GM12892 (cell line): ENCODE measurements at regions not wholly inside any gene's neighbourhood (a gene's known extent, or its start where the extent isn't known, plus 50 kb on each side); places are given as distances from the start of the nearest gene placed in this dataset.
A peak's percentile ranks its signal among the peaks of the same experiment; 100 is the strongest.

Experiments used
- DNase-seq: peaks from one replicate; pipeline ENCODE4 v3.0.0; 2011; ENCODE audit not compliant: insufficient read length
- FAIRE-seq: peaks from 2 replicates; lab custom pipeline; 2011; peaks lifted over from hg19 to GRCh38; lab: Jason Lieb, UNC
- POLR2A ChIP-seq: IDR thresholded peaks from 2 replicates; pipeline ENCODE4 v1.6.1; 2011; ENCODE audit warnings: low read depth, low read length, control low read depth
- POLR2AphosphoS5 ChIP-seq: IDR thresholded peaks from 2 replicates; pipeline ENCODE4 v1.6.1; 2011; ENCODE audit warnings: low read depth, low read length, control low read depth
- TAF1 ChIP-seq: IDR thresholded peaks from 2 replicates; pipeline ENCODE4 v1.6.1; 2011; ENCODE audit warnings: low read depth, mild to moderate bottlenecking, control low read depth, low read length, borderline replicate concordance

- no peak for TF ChIP-seq TAF1
- no peak for TF ChIP-seq POLR2A
- TF ChIP-seq POLR2AphosphoS5, result no peak
- no peak for DNase-seq
- FAIRE-seq, result peak; percentile 54
Observed at GRCh38 chr13:50511877-50512341, 331.6 kb downstream of the DLEU7 start.

- TF ChIP-seq POLR2A (no peak), TAF1 (no peak), POLR2AphosphoS5 (no peak)
- DNase-seq (peak; percentile 33), FAIRE-seq (peak; percentile 83)
Observed at GRCh38 chr13:50512474-50513299, 330.8 kb downstream of the DLEU7 start.

GRCh38 chr13:50513300-50513877 is 330.1 kb downstream of the DLEU7 start:
- TF ChIP-seq TAF1 (no peak), POLR2A (no peak), POLR2AphosphoS5 (no peak)
- FAIRE-seq (no peak), DNase-seq (no peak)

GRCh38 chr13:50514249-50514648 is 329.2 kb downstream of the DLEU7 start:
- FAIRE-seq (no peak), DNase-seq (no peak)
- TF ChIP-seq POLR2A, result no peak
- TF ChIP-seq POLR2AphosphoS5, result no peak
- no peak for TF ChIP-seq TAF1

- FAIRE-seq (no peak), DNase-seq (no peak)
- TF ChIP-seq POLR2AphosphoS5 (no peak), TAF1 (no peak), POLR2A (no peak)
Observed at GRCh38 chr13:50518131-50518530, 325.4 kb downstream of the DLEU7 start.

GRCh38 chr13:50518781-50519201 is 324.7 kb downstream of the DLEU7 start:
- FAIRE-seq, result no peak

GRCh38 chr13:50519866-50520265 is 323.6 kb downstream of the DLEU7 start:
- TF ChIP-seq POLR2A, result no peak
- no peak for TF ChIP-seq POLR2AphosphoS5
- no peak for TF ChIP-seq TAF1
- DNase-seq (no peak), FAIRE-seq (no peak)

More at GRCh38 chr13:50518781-50519201, 324.7 kb downstream of the DLEU7 start:
- no peak for TF ChIP-seq POLR2AphosphoS5
- no peak for TF ChIP-seq POLR2A
- TF ChIP-seq TAF1, result no peak
- DNase-seq, result no peak

GRCh38 chr13:50521006-50521830 is 322.3 kb downstream of the DLEU7 start:
- no peak for TF ChIP-seq TAF1
- TF ChIP-seq POLR2AphosphoS5, result no peak
- no peak for TF ChIP-seq POLR2A
- FAIRE-seq (no peak), DNase-seq (no peak)

GRCh38 chr13:50521831-50522149 is 321.7 kb downstream of the DLEU7 start:
- DNase-seq (no peak), FAIRE-seq (no peak)
- TF ChIP-seq POLR2AphosphoS5 (no peak), POLR2A (no peak), TAF1 (no peak)

- DNase-seq (no peak), FAIRE-seq (no peak)
- no peak for TF ChIP-seq TAF1
- TF ChIP-seq POLR2A, result no peak
- TF ChIP-seq POLR2AphosphoS5, result no peak
Observed at GRCh38 chr13:50522506-50522905, 321.0 kb downstream of the DLEU7 start.

GRCh38 chr13:50523307-50523706 is 320.2 kb downstream of the DLEU7 start:
- no peak for TF ChIP-seq POLR2A
- TF ChIP-seq TAF1, result no peak
- no peak for TF ChIP-seq POLR2AphosphoS5
- DNase-seq (no peak), FAIRE-seq (no peak)
